MM.1S (cell line): ENCODE measurements at regions not wholly inside any gene's neighbourhood (a gene's known extent, or its start where the extent isn't known, plus 50 kb on each side); places are given as distances from the start of the nearest gene placed in this dataset.
"Not testable (repeated sequence)": the region's sequence is repeated elsewhere in the genome, so short reads cannot be mapped to it uniquely, and the experiment has no call there.

Experiments
- DNase-seq: peaks from one replicate; pipeline ENCODE4 v3.0.0-alpha.2; 2015
- H2AFZ ChIP-seq: fragments of 300-600 bp; sonication (generic); 2 replicates; pipeline ENCODE4 v1.6.0; 2016; ENCODE audit warnings: antibody characterized with exemption, low read length
- H3F3A ChIP-seq: fragments of 300-600 bp; sonication (generic); 2 replicates; pipeline ENCODE4 v1.6.1; 2016; ENCODE audit warnings: mild to moderate bottlenecking, antibody characterized with exemption, low read length, moderate library complexity, mixed read lengths; ENCODE audit not compliant: insufficient read depth
- H3K27ac ChIP-seq: fragments of 300-600 bp; sonication (generic); 2 replicates; pipeline ENCODE4 v1.5.1; 2016; ENCODE audit warnings: mild to moderate bottlenecking, low read length
- H3K27me3 ChIP-seq: fragments of 300-600 bp; sonication (generic); replicated peaks from 2 replicates; pipeline ENCODE4 v1.6.0; 2016; ENCODE audit warnings: low read length; ENCODE audit not compliant: insufficient read depth
- H3K36me3 ChIP-seq: fragments of 300-600 bp; sonication (generic); replicated peaks from 2 replicates; pipeline ENCODE4 v1.6.1; 2016; ENCODE audit warnings: mild to moderate bottlenecking, low read length, mixed read lengths; ENCODE audit not compliant: insufficient read depth
- H3K4me1 ChIP-seq: fragments of 300-600 bp; sonication (generic); 2 replicates; pipeline ENCODE4 v1.6.1; 2016; ENCODE audit warnings: low read length, mixed read lengths
- H3K4me2 ChIP-seq: fragments of 300-600 bp; sonication (generic); 2 replicates; pipeline ENCODE4 v1.6.0; 2016; ENCODE audit warnings: low read depth, low read length
- H3K4me3 ChIP-seq: fragments of 300-600 bp; sonication (generic); 2 replicates; pipeline ENCODE4 v1.5.1; 2016; ENCODE audit warnings: low read length, mixed read lengths
- H3K79me2 ChIP-seq: fragments of 300-600 bp; sonication (generic); 2 replicates; pipeline ENCODE4 v1.6.1; 2016; ENCODE audit warnings: mixed run types, low read length, mixed read lengths
- H3K9ac ChIP-seq: fragments of 300-600 bp; sonication (generic); 2 replicates; pipeline ENCODE4 v1.6.1; 2016; ENCODE audit warnings: low read length, mixed read lengths
- H3K9me2 ChIP-seq: fragments of 300-600 bp; sonication (generic); replicated peaks from 2 replicates; pipeline ENCODE4 v1.6.1; 2016; ENCODE audit warnings: mild to moderate bottlenecking, low read length, mixed read lengths; ENCODE audit not compliant: insufficient read depth
- H3K9me3 ChIP-seq: fragments of 300-600 bp; sonication (generic); replicated peaks from 2 replicates; pipeline ENCODE4 v1.6.1; 2016; ENCODE audit warnings: mild to moderate bottlenecking, low read length, mixed read lengths; ENCODE audit not compliant: insufficient read depth
- H4K20me1 ChIP-seq: fragments of 300-600 bp; sonication (generic); 2 replicates; pipeline ENCODE4 v1.6.1; 2016; ENCODE audit warnings: mild to moderate bottlenecking, low read length, moderate library complexity, mixed read lengths; ENCODE audit not compliant: insufficient read depth
- CTCF ChIP-seq: fragments of 300-600 bp; sonication (generic); IDR thresholded peaks from 2 replicates; pipeline ENCODE4 v1.5.1; 2016; ENCODE audit warnings: antibody characterized with exemption, low read length, mixed read lengths
- EZH2 ChIP-seq: fragments of 300-600 bp; sonication (generic); optimal IDR thresholded peaks from 2 replicates; pipeline ENCODE3; 2017; ENCODE audit warnings: low read depth, mild to moderate bottlenecking, antibody characterized with exemption, low read length, mixed read lengths
- EZH2phosphoT487 ChIP-seq: fragments of 300-600 bp; sonication (generic); IDR thresholded peaks from 2 replicates; pipeline ENCODE4 v1.6.1; 2018; ENCODE audit warnings: antibody characterized with exemption, low read length

- H2AFZ ChIP-seq: no peak overlapping the region
- H3K9me2 ChIP-seq: no peaks in the 10 kb centered on the region
- H3K27me3 ChIP-seq: no peaks in the 10 kb centered on the region
- H3K9ac ChIP-seq: no peak overlapping the region
- H3K9me3 ChIP-seq: no peaks in the 10 kb centered on the region
- H3K4me3 ChIP-seq: no peak overlapping the region
- H3K27ac ChIP-seq: no peak overlapping the region
- no peak overlapping the region for H3K4me2 ChIP-seq
- H3F3A ChIP-seq: no peaks in the 10 kb centered on the region
- peaks cover 9% of the 10 kb centered on the region; the same call in 1 of the 2 replicates for H3K4me1 ChIP-seq
- no peaks in the 10 kb centered on the region for H3K36me3 ChIP-seq
- DNase-seq: no peak
- no peaks in the 10 kb centered on the region for H3K79me2 ChIP-seq
- H4K20me1 ChIP-seq: no peaks in the 10 kb centered on the region
- no peak for TF ChIP-seq EZH2
- TF ChIP-seq CTCF: no peak
- no peak for TF ChIP-seq EZH2phosphoT487
These were observed 94.6 kb downstream of the CDC42EP3 start for GRCh38 chr2:37576831-37577230.

DNA sequence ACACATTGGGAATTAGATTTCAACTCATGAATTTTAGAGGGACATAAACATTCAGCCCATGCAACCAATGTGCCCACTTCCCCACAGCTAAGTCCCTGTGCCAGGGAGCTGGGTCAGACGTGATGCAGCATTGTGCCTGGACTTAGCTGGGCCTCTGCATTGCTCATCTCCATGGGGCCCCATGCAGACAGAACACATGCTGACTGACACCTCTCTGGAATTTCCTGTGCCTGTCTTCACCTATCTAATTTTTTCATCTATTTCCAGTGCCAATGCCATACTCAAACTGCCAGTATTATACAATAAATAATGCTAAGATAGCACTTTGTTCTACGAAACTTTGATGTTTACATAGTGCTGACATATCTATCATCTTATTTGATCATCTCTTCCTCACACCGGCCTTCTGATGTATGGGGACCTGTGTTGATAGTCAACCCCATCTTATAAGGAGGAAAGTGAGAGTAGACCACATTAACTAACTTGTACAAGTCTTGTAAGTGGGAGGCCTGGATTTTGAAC lies 92.2 kb downstream of the CDC42EP3 start:
- H3K9me3 ChIP-seq: no peaks in the 10 kb centered on the region
- H3K4me2 ChIP-seq: no peak overlapping the region
- no peaks in the 10 kb centered on the region for H3K79me2 ChIP-seq
- no peaks in the 10 kb centered on the region for H3K36me3 ChIP-seq
- H3K4me3 ChIP-seq: no peak overlapping the region
- no peak overlapping the region for H3K27ac ChIP-seq
- TF ChIP-seq EZH2 (no peak), EZH2phosphoT487 (no peak), CTCF (no peak)
- H3K4me1 ChIP-seq: peaks cover 3% of the 10 kb centered on the region; the same call in 1 of the 2 replicates
- H3F3A ChIP-seq: no peaks in the 10 kb centered on the region
- no peak for DNase-seq
- no peak overlapping the region for H2AFZ ChIP-seq
- no peak overlapping the region for H3K9ac ChIP-seq
- H4K20me1 ChIP-seq: no peaks in the 10 kb centered on the region
- H3K27me3 ChIP-seq: no peaks in the 10 kb centered on the region
- no peaks in the 10 kb centered on the region for H3K9me2 ChIP-seq

- not testable (repeated sequence) for H3F3A ChIP-seq, H3K4me3 ChIP-seq, H3K9me3 ChIP-seq, H3K9me2 ChIP-seq, H2AFZ ChIP-seq, DNase-seq, H3K27me3 ChIP-seq, H4K20me1 ChIP-seq, H3K27ac ChIP-seq, H3K36me3 ChIP-seq, H3K9ac ChIP-seq, H3K4me2 ChIP-seq, H3K4me1 ChIP-seq, H3K79me2 ChIP-seq
These were observed 91.5 kb downstream of the CDC42EP3 start for GRCh38 chr2:37579949-37580348.

DNA sequence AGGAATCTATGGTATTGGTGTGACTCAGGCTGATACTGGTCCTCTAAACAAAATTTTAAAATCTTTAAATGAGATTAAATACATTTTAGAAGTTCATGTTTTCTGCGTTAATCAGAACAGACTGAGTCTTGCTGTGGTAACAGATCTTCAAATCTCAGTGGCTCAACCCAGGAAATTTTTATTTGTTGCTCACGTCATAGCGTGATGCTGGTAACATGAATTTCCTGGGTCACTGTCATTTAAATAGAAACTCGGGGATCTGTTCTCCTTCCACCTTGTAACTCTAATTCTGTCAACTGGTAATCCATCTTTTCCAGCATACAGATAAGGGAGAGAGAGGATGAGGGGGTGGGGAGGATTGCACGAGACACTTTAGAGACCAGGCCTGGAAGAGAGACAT lies 90.0 kb downstream of the CDC42EP3 start:
- H3K9me2 ChIP-seq: no peaks in the 10 kb centered on the region
- peaks cover 17% of the 10 kb centered on the region for H3F3A ChIP-seq
- no peaks in the 10 kb centered on the region for H3K27me3 ChIP-seq
- H3K4me3 ChIP-seq: no peak overlapping the region
- no peaks in the 10 kb centered on the region for H3K36me3 ChIP-seq
- H2AFZ ChIP-seq: no peak overlapping the region
- no peak for TF ChIP-seq CTCF
- no peak for TF ChIP-seq EZH2phosphoT487
- TF ChIP-seq EZH2: no peak
- no peak for DNase-seq
- peaks cover 14% of the 10 kb centered on the region for H3K4me1 ChIP-seq
- H3K79me2 ChIP-seq: no peaks in the 10 kb centered on the region
- H3K27ac ChIP-seq: no peak overlapping the region
- no peaks in the 10 kb centered on the region for H4K20me1 ChIP-seq
- H3K9me3 ChIP-seq: no peaks in the 10 kb centered on the region
- no peak overlapping the region for H3K9ac ChIP-seq
- no peak overlapping the region for H3K4me2 ChIP-seq
